Keratinocyte (primary cell): ENCODE measurements at regions not wholly inside any gene's neighbourhood (a gene's known extent, or its start where the extent isn't known, plus 50 kb on each side); places are given as distances from the start of the nearest gene placed in this dataset.

Source experiments
- EZH2 ChIP-seq: IDR thresholded peaks from one replicate; pipeline ENCODE4 v1.6.1; 2012; ENCODE audit warnings: inconsistent platforms, mild to moderate bottlenecking, low read length, moderate library complexity
- TF ChIP-seq, protein P1 (sequence below), 3 experiments: IDR thresholded peaks in 1 of 3; conservative IDR thresholded peaks in 1 of 3; optimal IDR thresholded peaks in 1 of 3; 2 replicates in 2 of 3; 3 replicates in 1 of 3; pipeline versions ENCODE3 to v1.5.1; 2011; ENCODE audit warnings: low read length in 3 of 3, mild to moderate bottlenecking in 3 of 3, moderate library complexity in 2 of 3, control low read depth in 1 of 3, inconsistent platforms in 1 of 3; ENCODE audit not compliant: insufficient read depth in 2 of 3; ENCODE audit errors: extremely low read depth in 1 of 3

DNA sequence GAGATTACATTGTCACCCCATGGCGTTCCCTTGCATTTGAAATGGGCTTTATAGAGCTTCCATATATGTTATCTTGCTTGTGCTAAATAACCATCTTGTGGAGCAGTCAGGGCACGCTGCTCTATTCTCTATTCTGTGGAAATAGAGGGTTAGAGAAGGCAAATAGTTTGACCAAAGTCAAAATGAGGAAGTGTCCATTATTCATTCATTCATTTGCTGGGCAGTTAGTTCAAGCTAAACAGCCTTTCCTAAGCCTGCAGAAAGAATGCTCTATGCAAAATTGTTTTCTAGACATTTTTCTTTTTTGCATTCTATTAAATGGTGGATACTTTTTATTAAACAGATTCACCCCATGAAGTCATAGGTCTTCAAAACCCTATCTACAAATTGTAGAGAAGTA lies 67.8 kb upstream of the ELAC2 start:
- TF ChIP-seq, protein P1, sequence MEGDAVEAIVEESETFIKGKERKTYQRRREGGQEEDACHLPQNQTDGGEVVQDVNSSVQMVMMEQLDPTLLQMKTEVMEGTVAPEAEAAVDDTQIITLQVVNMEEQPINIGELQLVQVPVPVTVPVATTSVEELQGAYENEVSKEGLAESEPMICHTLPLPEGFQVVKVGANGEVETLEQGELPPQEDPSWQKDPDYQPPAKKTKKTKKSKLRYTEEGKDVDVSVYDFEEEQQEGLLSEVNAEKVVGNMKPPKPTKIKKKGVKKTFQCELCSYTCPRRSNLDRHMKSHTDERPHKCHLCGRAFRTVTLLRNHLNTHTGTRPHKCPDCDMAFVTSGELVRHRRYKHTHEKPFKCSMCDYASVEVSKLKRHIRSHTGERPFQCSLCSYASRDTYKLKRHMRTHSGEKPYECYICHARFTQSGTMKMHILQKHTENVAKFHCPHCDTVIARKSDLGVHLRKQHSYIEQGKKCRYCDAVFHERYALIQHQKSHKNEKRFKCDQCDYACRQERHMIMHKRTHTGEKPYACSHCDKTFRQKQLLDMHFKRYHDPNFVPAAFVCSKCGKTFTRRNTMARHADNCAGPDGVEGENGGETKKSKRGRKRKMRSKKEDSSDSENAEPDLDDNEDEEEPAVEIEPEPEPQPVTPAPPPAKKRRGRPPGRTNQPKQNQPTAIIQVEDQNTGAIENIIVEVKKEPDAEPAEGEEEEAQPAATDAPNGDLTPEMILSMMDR (optimal IDR thresholded peaks at IDR 0.05 in 1 of 3, IDR thresholded peaks at IDR 0.05 in 1 of 3, conservative IDR thresholded peaks at IDR 0.05 in 1 of 3; ENCODE audit: extremely low read depth in 1 of 3, insufficient read depth in 2 of 3, low read length in 3 of 3), result no peak
- TF ChIP-seq EZH2, result no peak
